HL-60 (cell line): ENCODE measurements at regions not wholly inside any gene's neighbourhood (a gene's known extent, or its start where the extent isn't known, plus 50 kb on each side); places are given as distances from the start of the nearest gene placed in this dataset.

Experiments used
- DNase-seq, 2 experiments: peaks; one replicate each; pipeline ENCODE4 v3.0.0-alpha.2; 2010 to 2020; ENCODE audit warnings: low read depth in 1 of 2, low spot score in 1 of 2
- H3K27ac ChIP-seq: fragments of 250-450 bp; sonication (Bioruptor Pico); replicated peaks from 2 replicates; pipeline ENCODE4 v1.5.1; 2020; ENCODE audit warnings: mild to moderate bottlenecking, moderate library complexity
- H3K27me3 ChIP-seq: fragments of 250-450 bp; sonication (Bioruptor Pico); 2 replicates; pipeline ENCODE4 v1.5.1; 2021; ENCODE audit warnings: mild to moderate bottlenecking, moderate library complexity; ENCODE audit not compliant: insufficient read depth, poor library complexity, severe bottlenecking
- H3K4me3 ChIP-seq: replicated peaks from 2 replicates; pipeline ENCODE4 v1.5.1; 2011; ENCODE audit warnings: mild to moderate bottlenecking, control low read depth, low read length; ENCODE audit not compliant: insufficient read depth
- GABPA ChIP-seq: IDR thresholded peaks from 2 replicates; pipeline ENCODE4 v1.6.1; 2012; ENCODE audit warnings: low read depth
- POLR2AphosphoS5 ChIP-seq: IDR thresholded peaks from 2 replicates; pipeline ENCODE4 v1.6.1; 2012; ENCODE audit warnings: low read depth
- SPI1 ChIP-seq: IDR thresholded peaks from 2 replicates; pipeline ENCODE4 v1.6.1; 2012; ENCODE audit warnings: low read depth, mild to moderate bottlenecking, borderline replicate concordance
- TF ChIP-seq, protein P1 (sequence below): IDR thresholded peaks from one replicate; pipeline ENCODE4 v1.5.1; 2011; ENCODE audit warnings: low read length, control low read depth, inconsistent platforms; ENCODE audit not compliant: insufficient read depth
- TF ChIP-seq, protein P2 (sequence below): IDR thresholded peaks from 2 replicates; pipeline ENCODE4 v1.6.1; 2012; ENCODE audit warnings: low read depth; ENCODE audit not compliant: insufficient replicate concordance

DNA sequence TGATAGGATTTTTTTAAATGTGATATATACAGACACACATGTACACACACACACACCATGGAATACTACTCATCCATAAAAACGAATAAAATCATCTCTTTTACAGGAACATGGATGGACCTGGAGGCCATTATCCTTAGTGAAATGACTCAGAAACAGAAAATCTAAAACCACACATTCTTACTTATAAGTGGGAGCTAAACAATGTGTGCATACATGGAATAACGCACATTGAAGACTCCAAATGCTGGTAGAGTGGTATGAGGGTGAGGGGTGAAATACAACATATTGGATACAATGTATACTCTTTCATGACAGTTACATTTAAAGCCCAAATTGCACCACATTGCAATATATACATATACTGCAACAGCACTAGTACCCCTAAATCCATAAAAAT, 120.2 kb upstream of the ADGRL3 start:
- Histone ChIP-seq H3K27me3 (no peaks in the 10 kb centered on the region), H3K27ac (no peak overlapping the region), H3K4me3 (no peak overlapping the region)
- DNase-seq = no peak
- TF ChIP-seq, protein P1, sequence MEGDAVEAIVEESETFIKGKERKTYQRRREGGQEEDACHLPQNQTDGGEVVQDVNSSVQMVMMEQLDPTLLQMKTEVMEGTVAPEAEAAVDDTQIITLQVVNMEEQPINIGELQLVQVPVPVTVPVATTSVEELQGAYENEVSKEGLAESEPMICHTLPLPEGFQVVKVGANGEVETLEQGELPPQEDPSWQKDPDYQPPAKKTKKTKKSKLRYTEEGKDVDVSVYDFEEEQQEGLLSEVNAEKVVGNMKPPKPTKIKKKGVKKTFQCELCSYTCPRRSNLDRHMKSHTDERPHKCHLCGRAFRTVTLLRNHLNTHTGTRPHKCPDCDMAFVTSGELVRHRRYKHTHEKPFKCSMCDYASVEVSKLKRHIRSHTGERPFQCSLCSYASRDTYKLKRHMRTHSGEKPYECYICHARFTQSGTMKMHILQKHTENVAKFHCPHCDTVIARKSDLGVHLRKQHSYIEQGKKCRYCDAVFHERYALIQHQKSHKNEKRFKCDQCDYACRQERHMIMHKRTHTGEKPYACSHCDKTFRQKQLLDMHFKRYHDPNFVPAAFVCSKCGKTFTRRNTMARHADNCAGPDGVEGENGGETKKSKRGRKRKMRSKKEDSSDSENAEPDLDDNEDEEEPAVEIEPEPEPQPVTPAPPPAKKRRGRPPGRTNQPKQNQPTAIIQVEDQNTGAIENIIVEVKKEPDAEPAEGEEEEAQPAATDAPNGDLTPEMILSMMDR = no peak
- TF ChIP-seq, protein P2, sequence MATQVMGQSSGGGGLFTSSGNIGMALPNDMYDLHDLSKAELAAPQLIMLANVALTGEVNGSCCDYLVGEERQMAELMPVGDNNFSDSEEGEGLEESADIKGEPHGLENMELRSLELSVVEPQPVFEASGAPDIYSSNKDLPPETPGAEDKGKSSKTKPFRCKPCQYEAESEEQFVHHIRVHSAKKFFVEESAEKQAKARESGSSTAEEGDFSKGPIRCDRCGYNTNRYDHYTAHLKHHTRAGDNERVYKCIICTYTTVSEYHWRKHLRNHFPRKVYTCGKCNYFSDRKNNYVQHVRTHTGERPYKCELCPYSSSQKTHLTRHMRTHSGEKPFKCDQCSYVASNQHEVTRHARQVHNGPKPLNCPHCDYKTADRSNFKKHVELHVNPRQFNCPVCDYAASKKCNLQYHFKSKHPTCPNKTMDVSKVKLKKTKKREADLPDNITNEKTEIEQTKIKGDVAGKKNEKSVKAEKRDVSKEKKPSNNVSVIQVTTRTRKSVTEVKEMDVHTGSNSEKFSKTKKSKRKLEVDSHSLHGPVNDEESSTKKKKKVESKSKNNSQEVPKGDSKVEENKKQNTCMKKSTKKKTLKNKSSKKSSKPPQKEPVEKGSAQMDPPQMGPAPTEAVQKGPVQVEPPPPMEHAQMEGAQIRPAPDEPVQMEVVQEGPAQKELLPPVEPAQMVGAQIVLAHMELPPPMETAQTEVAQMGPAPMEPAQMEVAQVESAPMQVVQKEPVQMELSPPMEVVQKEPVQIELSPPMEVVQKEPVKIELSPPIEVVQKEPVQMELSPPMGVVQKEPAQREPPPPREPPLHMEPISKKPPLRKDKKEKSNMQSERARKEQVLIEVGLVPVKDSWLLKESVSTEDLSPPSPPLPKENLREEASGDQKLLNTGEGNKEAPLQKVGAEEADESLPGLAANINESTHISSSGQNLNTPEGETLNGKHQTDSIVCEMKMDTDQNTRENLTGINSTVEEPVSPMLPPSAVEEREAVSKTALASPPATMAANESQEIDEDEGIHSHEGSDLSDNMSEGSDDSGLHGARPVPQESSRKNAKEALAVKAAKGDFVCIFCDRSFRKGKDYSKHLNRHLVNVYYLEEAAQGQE = no peak
- TF ChIP-seq SPI1 (no peak), POLR2AphosphoS5 (no peak), GABPA (no peak)

DNA sequence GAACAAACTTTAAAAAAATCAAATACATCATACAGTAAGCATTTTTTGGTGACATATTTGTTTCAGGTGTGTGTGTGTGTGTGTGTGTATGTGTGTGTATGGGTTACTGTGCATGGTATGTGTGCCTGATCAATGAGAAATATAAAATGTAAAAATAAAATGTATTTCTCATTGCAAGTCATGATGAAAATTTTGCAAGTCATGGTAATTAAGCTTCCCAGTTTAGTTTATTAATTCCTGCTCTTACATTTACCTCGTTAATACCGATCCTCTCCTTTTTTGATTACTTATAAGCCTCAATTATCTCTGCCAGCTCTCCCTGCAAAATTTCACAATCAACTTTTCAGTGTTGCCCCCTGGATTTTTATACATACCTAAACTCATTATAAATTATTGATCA, 114.6 kb upstream of the ADGRL3 start:
- no peak for TF ChIP-seq GABPA
- TF ChIP-seq POLR2AphosphoS5 = no peak
- Histone ChIP-seq H3K27me3 (no peaks in the 10 kb centered on the region), H3K4me3 (no peak overlapping the region)

DNA sequence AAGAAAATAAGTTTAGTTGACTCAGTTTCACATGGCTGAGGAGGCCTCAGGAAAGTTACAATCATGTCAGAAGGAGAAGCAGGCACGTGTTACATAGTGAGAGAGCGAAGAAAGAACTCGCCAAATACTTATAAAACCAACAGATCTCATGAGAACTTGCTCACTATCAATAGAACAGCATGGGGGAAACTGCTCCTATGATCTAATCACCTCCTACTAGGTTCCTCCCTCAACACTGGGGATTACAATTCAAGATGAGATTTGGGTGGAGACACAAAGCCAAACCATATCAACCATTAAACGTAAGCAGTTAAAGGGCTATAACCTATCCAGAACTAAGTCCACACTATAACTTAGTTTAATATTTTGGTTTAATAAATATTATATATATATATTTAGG, 113.8 kb upstream of the ADGRL3 start:
- Histone ChIP-seq H3K27ac (no peak overlapping the region), H3K27me3 (no peaks in the 10 kb centered on the region), H3K4me3 (no peak overlapping the region)
- no peak for DNase-seq
- no peak for TF ChIP-seq GABPA
- TF ChIP-seq POLR2AphosphoS5 = no peak
- TF ChIP-seq, protein P2 = no peak
- no peak for TF ChIP-seq SPI1
- TF ChIP-seq, protein P1 = no peak

More for the DNA sequence above, 114.6 kb upstream of the ADGRL3 start:
- no peak overlapping the region for H3K27ac ChIP-seq
- DNase-seq = no peak

DNA sequence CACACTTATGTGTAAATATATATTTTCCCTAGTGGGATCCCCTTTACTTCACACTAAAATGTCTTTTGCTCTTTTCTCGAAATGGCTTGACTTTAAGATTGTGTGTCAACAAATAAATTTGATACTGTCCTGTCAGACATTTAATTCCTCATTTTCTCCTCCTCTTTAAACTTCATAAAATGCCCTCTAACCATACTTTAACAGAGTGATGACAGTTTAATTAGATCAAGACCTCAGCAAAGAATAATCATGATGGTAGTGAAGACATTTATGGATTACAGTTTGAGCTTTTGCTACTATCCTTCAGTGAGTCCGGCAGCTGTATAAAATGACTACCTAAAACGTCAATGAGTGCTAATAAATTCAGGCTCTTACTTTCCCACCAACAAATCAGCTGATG, 113.1 kb upstream of the ADGRL3 start:
- no peaks in the 10 kb centered on the region for H3K27me3 ChIP-seq
- H3K27ac ChIP-seq = no peak overlapping the region
- TF ChIP-seq SPI1 = no peak
- TF ChIP-seq, protein P2 = no peak
- TF ChIP-seq POLR2AphosphoS5 = no peak
- TF ChIP-seq, protein P1 = no peak
- TF ChIP-seq GABPA = no peak
- DNase-seq = no peak
- no peak overlapping the region for H3K4me3 ChIP-seq
